ENCODE measurements at regions not wholly inside any gene's neighbourhood (a gene's known extent, or its start where the extent isn't known, plus 50 kb on each side); places are given as distances from the start of the nearest gene placed in this dataset.

DNA sequence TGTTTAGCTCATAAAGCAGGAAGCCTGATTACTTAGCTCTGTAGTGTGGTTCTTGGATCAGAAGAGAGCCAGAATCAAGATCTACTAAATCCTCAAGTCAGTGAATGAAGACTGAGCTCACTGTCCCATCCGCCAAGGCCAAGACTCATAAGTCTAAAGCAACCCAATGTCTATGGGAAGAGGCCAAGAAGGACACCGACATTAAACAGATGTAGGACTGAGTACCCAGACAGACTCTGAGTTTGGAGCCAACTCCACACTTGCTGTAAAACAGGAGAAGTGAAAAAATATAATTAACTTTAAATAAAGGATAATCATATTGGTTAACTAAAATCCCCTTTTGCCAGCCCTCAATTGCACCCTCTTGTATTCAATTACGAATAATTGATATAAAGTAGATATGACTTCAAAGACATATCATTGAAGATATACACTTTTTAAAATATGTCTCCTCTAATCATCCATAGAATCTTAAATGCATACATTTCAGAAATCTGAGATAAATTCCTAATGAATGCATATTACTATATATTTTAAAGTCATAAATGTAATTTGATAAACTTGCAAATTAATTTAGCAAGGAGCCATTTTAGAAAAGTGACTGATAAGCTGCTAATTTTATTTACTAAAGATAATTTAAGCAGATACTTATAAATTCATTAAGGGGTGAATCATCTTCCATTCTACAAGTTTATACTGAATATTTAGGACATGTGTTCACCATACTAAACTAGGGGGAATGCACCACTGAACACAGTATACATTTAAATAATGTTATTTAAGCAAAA, 617.0 kb upstream of the ARID1B start:
- Mint-ChIP-seq H3K27me3 (no peaks in the 10 kb centered on the region), H3K4me3 (no peak overlapping the region), H3K27ac (no peak overlapping the region), H3K36me3 (no peaks in the 10 kb centered on the region), H3K9me3 (ENCODE audit: low read depth) (no peaks in the 10 kb centered on the region), H3K4me1 (ENCODE audit: low read depth) (peaks cover 8% of the 10 kb centered on the region)

DNA sequence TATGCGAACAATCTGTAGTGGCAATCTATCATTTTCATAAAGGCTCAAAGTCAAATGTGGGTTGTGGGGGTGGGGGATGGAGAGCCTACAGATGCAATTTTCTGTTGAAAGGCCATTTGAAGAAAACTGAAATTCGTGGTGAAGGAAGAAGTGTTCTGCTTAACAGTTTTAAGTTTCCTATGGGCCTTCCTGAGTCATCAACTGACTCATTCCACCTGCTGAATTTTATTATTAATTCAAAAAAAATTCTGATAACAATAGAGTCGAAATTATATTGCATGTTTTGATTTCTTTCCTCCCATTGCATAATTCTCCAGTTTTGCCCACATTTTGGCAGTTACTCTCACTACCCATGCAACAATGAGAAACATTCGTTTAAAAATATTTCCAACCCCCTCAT, 622.3 kb upstream of the ARID1B start:
- peak overlapping the region; percentile 8 for H3K4me3 Mint-ChIP-seq

DNA sequence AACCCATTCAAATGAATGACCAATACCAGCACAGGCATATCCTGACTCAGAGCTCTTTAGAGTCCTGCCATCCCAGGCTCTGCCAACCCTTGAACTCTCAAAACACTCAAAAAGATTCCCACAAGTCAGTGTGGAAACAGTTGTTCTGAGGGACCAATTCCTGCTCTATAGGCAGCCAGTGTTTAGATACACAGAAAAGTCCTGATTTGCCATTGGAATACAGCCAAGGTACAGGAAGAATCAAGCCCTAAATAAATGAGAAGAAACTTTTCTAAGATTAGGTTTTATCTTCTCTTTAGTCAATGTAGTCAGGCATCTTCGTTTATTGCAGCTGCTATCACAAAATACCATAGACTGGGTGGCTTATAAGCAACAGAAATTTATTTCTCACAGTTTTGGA, 626.8 kb upstream of the ARID1B start:
- Mint-ChIP-seq H3K36me3 (no peaks in the 10 kb centered on the region), H3K4me1 (ENCODE audit: low read depth) (peaks cover 14% of the 10 kb centered on the region), H3K27me3 (no peaks in the 10 kb centered on the region), H3K4me3 (no peak overlapping the region), H3K9me3 (ENCODE audit: low read depth) (no peaks in the 10 kb centered on the region), H3K27ac (no peak overlapping the region)

More for the DNA sequence above, 622.3 kb upstream of the ARID1B start:
- Mint-ChIP-seq H3K27me3 (no peaks in the 10 kb centered on the region), H3K36me3 (no peaks in the 10 kb centered on the region), H3K4me1 (ENCODE audit: low read depth) (peaks cover 14% of the 10 kb centered on the region), H3K9me3 (ENCODE audit: low read depth) (no peaks in the 10 kb centered on the region), H3K27ac (no peak overlapping the region)

DNA sequence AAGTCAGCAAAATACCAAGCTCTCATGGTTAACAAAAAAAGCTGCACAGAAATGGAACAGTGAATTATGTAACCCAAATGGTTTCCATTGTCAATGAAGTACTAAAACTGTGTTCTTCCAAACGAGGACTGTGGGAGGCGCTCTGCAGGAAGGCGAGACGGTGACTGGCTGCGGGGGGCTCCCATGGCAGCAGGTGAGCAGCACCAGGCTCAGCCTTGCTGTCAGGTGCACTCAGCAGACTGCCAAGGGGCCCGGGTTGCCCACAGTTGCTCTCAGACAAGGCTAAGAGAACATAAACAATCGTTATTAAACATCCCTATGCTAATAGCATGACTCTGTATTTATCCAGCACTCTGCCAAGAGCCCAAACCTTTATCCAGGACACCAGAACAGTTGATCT, 630.3 kb upstream of the ARID1B start:
- no peak overlapping the region for H3K27ac Mint-ChIP-seq
- peaks cover 13% of the 10 kb centered on the region for H3K9me3 Mint-ChIP-seq (ENCODE audit: low read depth)
- no peak overlapping the region for H3K4me3 Mint-ChIP-seq
- H3K36me3 Mint-ChIP-seq, result peaks cover 10% of the 10 kb centered on the region
- peaks cover 1% of the 10 kb centered on the region for H3K27me3 Mint-ChIP-seq
- H3K4me1 Mint-ChIP-seq (ENCODE audit: low read depth), result peaks cover 4% of the 10 kb centered on the region

DNA sequence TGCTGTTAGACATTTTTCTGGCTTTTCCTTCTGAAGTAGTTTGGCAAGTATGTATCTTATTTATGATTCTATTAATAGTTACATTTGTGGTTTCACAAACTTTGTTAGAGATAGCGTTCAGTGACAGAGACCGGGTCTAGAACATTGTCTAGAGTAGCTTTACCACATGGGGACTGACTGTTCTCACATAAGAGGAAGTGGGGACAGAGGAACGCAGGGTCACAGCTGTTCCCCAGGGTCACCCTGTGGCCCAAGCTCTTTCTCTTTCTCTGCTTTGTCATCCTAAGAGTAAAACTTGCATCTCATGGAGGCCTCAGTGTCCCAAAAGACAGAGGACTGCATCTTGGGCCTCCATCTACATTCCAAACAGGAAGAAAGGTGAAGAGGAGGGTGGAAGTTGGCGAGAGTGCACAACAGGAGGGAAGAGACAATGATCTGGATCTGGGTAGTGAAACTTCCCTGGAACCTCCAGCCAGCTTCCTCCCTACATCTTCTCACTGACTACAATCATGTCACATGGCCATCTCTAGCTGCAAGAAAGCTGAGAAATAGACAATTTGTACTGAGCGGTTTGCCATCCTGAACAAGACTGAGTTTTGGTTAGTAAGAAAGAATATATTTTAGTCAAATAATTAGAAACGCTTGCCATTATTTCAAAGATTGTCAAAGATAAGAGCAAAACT, 645.8 kb upstream of the ARID1B start:
- Mint-ChIP-seq H3K27ac (no peak overlapping the region), H3K27me3 (no peaks in the 10 kb centered on the region), H3K9me3 (ENCODE audit: low read depth) (peaks cover 9% of the 10 kb centered on the region), H3K36me3 (no peaks in the 10 kb centered on the region), H3K4me1 (ENCODE audit: low read depth) (no peaks in the 10 kb centered on the region), H3K4me3 (no peak overlapping the region)

DNA sequence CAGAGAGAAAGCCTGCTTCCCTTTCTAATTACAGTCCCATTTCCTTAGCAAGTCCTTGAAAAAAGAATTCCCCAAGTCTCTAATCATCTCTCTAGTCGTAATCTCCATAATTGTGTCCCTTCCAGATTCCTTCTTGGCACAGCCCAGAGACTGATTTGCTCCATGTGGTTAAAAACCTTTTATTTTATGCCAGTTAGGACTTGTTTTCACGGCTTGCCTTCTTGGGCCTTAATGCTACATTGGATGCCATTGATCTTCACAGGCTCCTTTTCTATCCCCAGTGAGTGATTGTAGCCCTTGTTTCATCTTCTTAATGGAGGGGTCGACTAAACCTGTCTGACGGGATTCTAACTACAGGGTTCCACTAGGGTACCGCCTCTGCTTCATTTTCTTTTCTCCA, 650.6 kb upstream of the ARID1B start:
- no peak overlapping the region for H3K4me3 Mint-ChIP-seq
- no peaks in the 10 kb centered on the region for H3K4me1 Mint-ChIP-seq (ENCODE audit: low read depth)
- H3K9me3 Mint-ChIP-seq (ENCODE audit: low read depth), result no peaks in the 10 kb centered on the region
- H3K27me3 Mint-ChIP-seq, result no peaks in the 10 kb centered on the region
- H3K36me3 Mint-ChIP-seq, result no peaks in the 10 kb centered on the region
- no peak overlapping the region for H3K27ac Mint-ChIP-seq

DNA sequence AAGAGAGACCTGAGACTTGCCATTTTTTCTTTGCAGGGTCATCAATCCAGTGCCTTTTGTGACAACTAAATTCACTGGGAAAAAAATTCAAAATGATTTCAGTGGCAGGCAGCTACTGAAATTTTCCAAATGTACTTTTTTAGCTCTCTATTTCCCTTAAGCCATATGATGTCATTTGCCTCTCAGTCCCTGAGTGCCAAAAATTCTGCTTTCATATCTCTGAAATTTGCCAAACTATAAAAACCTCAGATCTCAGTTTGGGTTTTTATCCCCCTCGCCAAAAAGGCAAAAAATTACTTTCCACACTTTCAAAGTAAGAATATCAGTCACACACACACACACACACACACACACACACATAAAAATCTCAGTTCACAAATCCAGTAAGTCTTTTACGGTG, 651.3 kb upstream of the ARID1B start:
- Mint-ChIP-seq H3K27ac (no peak overlapping the region), H3K9me3 (ENCODE audit: low read depth) (no peaks in the 10 kb centered on the region), H3K27me3 (no peaks in the 10 kb centered on the region), H3K36me3 (no peaks in the 10 kb centered on the region), H3K4me3 (no peak overlapping the region), H3K4me1 (ENCODE audit: low read depth) (no peaks in the 10 kb centered on the region)

- H3K27me3 Mint-ChIP-seq, result no peaks in the 10 kb centered on the region
- no peaks in the 10 kb centered on the region for H3K9me3 Mint-ChIP-seq (ENCODE audit: low read depth)
- no peak overlapping the region for H3K27ac Mint-ChIP-seq
- H3K36me3 Mint-ChIP-seq, result peaks cover under 1% of the 10 kb centered on the region
- no peak overlapping the region for H3K4me3 Mint-ChIP-seq
- no peaks in the 10 kb centered on the region for H3K4me1 Mint-ChIP-seq (ENCODE audit: low read depth)
Measured at GRCh38 chr6:156123731-156124130, 653.4 kb upstream of the ARID1B start.

DNA sequence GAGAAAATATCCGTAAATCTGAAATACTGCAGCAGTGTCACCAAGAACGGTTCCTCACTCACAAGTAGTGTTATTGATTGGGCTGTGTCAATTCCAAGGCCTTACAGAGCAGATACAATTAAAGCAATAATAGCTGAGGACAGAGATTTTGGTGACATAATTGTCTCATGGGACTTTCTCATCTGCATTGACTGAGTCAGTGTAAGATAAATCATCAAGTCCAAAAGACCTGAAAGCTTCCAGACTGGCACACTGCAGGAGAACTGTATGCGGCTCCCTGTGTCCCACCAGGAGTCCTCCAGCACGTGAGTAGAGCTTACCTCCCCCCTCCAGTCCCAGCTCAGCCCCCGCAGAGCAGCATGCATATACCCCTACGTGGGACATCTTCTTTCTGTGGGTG, 655.2 kb upstream of the ARID1B start:
- Mint-ChIP-seq H3K9me3 (ENCODE audit: low read depth) (no peaks in the 10 kb centered on the region), H3K4me1 (ENCODE audit: low read depth) (no peaks in the 10 kb centered on the region), H3K27me3 (no peaks in the 10 kb centered on the region), H3K36me3 (peaks cover 2% of the 10 kb centered on the region), H3K4me3 (no peak overlapping the region), H3K27ac (no peak overlapping the region)

DNA sequence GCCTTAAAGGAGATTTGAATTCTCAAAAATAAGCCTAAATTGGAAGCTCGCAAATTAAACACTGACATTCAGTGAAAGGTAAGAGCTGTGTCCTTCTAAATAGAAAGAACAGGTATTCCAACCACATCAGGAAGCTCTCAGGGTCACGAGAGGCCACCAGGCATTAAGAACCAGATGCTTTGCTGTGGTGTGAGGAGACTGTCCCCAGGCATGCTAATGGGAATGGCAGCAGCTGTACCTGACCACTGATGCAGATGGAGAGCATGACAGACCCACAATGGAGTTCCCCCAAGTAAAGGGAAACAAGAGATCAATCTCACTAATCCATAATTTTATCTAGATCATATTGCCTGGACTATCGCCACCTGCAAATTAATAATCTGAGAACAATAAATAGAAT, 658.9 kb upstream of the NOX3 start:
- Mint-ChIP-seq H3K4me1 (ENCODE audit: low read depth) (no peaks in the 10 kb centered on the region), H3K27ac (no peak overlapping the region), H3K27me3 (no peaks in the 10 kb centered on the region), H3K9me3 (ENCODE audit: low read depth) (no peaks in the 10 kb centered on the region), H3K4me3 (no peak overlapping the region), H3K36me3 (peaks cover 2% of the 10 kb centered on the region)

- Mint-ChIP-seq H3K4me3 (no peak overlapping the region), H3K27me3 (no peaks in the 10 kb centered on the region), H3K36me3 (peaks cover under 1% of the 10 kb centered on the region), H3K4me1 (ENCODE audit: low read depth) (no peaks in the 10 kb centered on the region), H3K27ac (no peak overlapping the region), H3K9me3 (ENCODE audit: low read depth) (no peaks in the 10 kb centered on the region)
Measured at GRCh38 chr6:156113631-156114030, 658.0 kb upstream of the NOX3 start.

DNA sequence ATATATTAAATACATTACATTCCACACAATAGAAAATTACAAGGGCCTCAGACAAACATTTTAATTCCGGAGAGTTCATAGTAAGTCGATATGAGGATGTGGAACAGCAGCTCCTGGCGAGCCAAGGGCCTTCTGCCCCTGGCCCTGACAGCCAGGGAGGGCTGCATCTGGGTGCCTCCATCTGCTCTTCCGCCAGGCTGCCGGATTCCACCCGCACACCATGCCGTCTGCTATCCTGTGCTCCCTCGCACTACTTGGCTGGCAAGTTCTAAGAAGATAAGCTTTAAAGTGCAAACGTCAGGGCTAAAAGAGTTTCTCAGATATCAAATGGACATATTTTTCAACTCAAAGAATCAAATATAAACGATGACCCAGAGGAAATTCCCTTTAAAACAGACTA, 656.3 kb upstream of the NOX3 start:
- H3K27me3 Mint-ChIP-seq, result no peaks in the 10 kb centered on the region

GRCh38 chr6:156110249-156110648, 654.6 kb upstream of the NOX3 start:
- H3K27me3 Mint-ChIP-seq, result no peaks in the 10 kb centered on the region
- no peaks in the 10 kb centered on the region for H3K36me3 Mint-ChIP-seq
- H3K4me1 Mint-ChIP-seq (ENCODE audit: low read depth), result no peaks in the 10 kb centered on the region
- no peak overlapping the region for H3K27ac Mint-ChIP-seq
- H3K4me3 Mint-ChIP-seq, result no peak overlapping the region
- no peaks in the 10 kb centered on the region for H3K9me3 Mint-ChIP-seq (ENCODE audit: low read depth)

More for the DNA sequence above, 656.3 kb upstream of the NOX3 start:
- no peaks in the 10 kb centered on the region for H3K4me1 Mint-ChIP-seq (ENCODE audit: low read depth)
- no peak overlapping the region for H3K27ac Mint-ChIP-seq
- no peaks in the 10 kb centered on the region for H3K9me3 Mint-ChIP-seq (ENCODE audit: low read depth)
- H3K4me3 Mint-ChIP-seq, result no peak overlapping the region
- no peaks in the 10 kb centered on the region for H3K36me3 Mint-ChIP-seq

GRCh38 chr6:156109713-156110112, 654.1 kb upstream of the NOX3 start:
- Mint-ChIP-seq H3K27me3 (no peaks in the 10 kb centered on the region), H3K4me1 (ENCODE audit: low read depth) (no peaks in the 10 kb centered on the region), H3K27ac (no peak overlapping the region), H3K4me3 (no peak overlapping the region), H3K9me3 (ENCODE audit: low read depth) (no peaks in the 10 kb centered on the region), H3K36me3 (no peaks in the 10 kb centered on the region)

GRCh38 chr6:156107624-156108101, 652.0 kb upstream of the NOX3 start:
- no peaks in the 10 kb centered on the region for H3K4me1 Mint-ChIP-seq (ENCODE audit: low read depth)
- H3K27ac Mint-ChIP-seq, result no peak overlapping the region
- no peaks in the 10 kb centered on the region for H3K36me3 Mint-ChIP-seq
- no peak overlapping the region for H3K4me3 Mint-ChIP-seq
- H3K9me3 Mint-ChIP-seq (ENCODE audit: low read depth), result no peaks in the 10 kb centered on the region
- no peaks in the 10 kb centered on the region for H3K27me3 Mint-ChIP-seq

DNA sequence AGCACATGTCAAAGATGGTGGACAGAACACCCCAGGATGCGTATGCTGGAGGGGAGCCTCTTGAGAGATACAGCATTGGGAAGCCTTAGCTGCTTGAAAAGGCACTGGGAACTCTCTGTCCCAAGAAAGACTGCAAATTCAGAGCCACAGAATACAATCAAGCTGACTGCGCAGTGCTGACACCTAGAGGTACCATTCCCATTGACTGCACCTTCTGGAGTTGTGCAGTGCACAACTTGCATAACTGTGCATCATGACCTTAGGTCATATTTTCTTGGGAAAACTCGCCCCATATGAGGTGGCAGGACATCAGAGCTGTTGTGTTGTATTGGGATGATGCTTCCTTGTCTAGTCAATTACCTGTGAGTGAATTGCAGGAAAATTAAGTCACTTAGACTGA, 646.5 kb upstream of the NOX3 start:
- H3K9me3 Mint-ChIP-seq (ENCODE audit: low read depth), result no peaks in the 10 kb centered on the region
- no peaks in the 10 kb centered on the region for H3K4me1 Mint-ChIP-seq (ENCODE audit: low read depth)
- no peaks in the 10 kb centered on the region for H3K27me3 Mint-ChIP-seq
- no peak overlapping the region for H3K27ac Mint-ChIP-seq
- no peak overlapping the region for H3K4me3 Mint-ChIP-seq
- H3K36me3 Mint-ChIP-seq, result no peaks in the 10 kb centered on the region

Measured in activated naive CD8-positive, alpha-beta T cell (primary cell).